HCT116 (cell line): ENCODE measurements at regions not wholly inside any gene's neighbourhood (a gene's known extent, or its start where the extent isn't known, plus 50 kb on each side); places are given as distances from the start of the nearest gene placed in this dataset.

Experiments
- ATAC-seq: fragments of 200-7000 bp; cut with Tn5 transposase; 2 replicates; pipeline ENCODE4 v1.9.1; 2020; ENCODE audit warnings: mild to moderate bottlenecking, moderate library complexity
- BruUV-seq: library from RNA; stranded (reverse); fragments of 400-500 nt; replicated peaks from 2 replicates; lab custom pipeline; 2021; lab: Mats Ljungman, UMichigan
- CTCF ChIA-PET: fragments of 300-600 bp; sonication (Branson Sonifier 250); formaldehyde crosslinking; loops from one replicate; lab custom pipeline; 2021; ENCODE audit warnings: antibody characterized with exemption; lab: Charles Lee
- POLR2A ChIA-PET: fragments of 300-600, 350-600 bp; sonication (Branson Sonifier 250); formaldehyde crosslinking; loops from one replicate; lab custom pipeline; 2021; ENCODE audit warnings: antibody characterized with exemption; lab: Charles Lee
- RAD21 ChIA-PET, 2 experiments: fragments of 300-600 bp; sonication (Branson Sonifier 250); formaldehyde crosslinking; loops; one replicate each; lab custom pipeline; 2023; ENCODE audit warnings: low total read pairs in 2 of 2; ENCODE audit not compliant: uncharacterized antibody in 2 of 2, unreplicated experiment in 2 of 2, low non-redundant PET in 1 of 2; lab: Charles Lee
- DNase-seq: peaks from one replicate; pipeline ENCODE4 v3.0.0-alpha.2; 2010; ENCODE audit warnings: low read depth, low spot score
- H2AFZ ChIP-seq: fragments of 200-600 bp; shearing (Covaris generic), sonication (generic); 2 replicates; pipeline ENCODE4 v1.6.1; 2017; ENCODE audit warnings: low read depth, mixed run types, mixed read lengths, antibody characterized with exemption, low read length; ENCODE audit not compliant: poor library complexity, severe bottlenecking
- H3K27ac ChIP-seq: 2 replicates; pipeline ENCODE4 v1.5.1; 2012; ENCODE audit warnings: low read depth, low read length
- H3K27me3 ChIP-seq: fragments of 200-600 bp; sonication (generic); 2 replicates; pipeline ENCODE4 v1.6.1; 2016; ENCODE audit warnings: mixed run types, low read length, mixed read lengths; ENCODE audit not compliant: insufficient read depth
- H3K36me3 ChIP-seq, 2 experiments: fragments of 200-500 bp in 1 of 2; fragments of 200-600 bp in 1 of 2; sonication (Bioruptor generic) in 1 of 2; sonication (generic) in 1 of 2; 2 replicates each; pipeline versions ENCODE4 v1.5.1 to v1.6.1; 2014 to 2016; ENCODE audit warnings: low read length in 2 of 2, inconsistent platforms in 1 of 2, mixed read lengths in 1 of 2, mixed run types in 1 of 2; ENCODE audit not compliant: insufficient read depth in 2 of 2, control insufficient read depth in 1 of 2
- H3K4me1 ChIP-seq, 2 experiments: fragments of 200-600 bp in 1 of 2; sonication (generic) in 1 of 2; 2 replicates each; pipeline versions ENCODE4 v1.5.1 to v1.6.1; 2012 to 2017; ENCODE audit warnings: low read length in 2 of 2, inconsistent platforms in 1 of 2, mild to moderate bottlenecking in 1 of 2, mixed read lengths in 1 of 2, mixed run types in 1 of 2, moderate library complexity in 1 of 2; ENCODE audit not compliant: insufficient read depth in 2 of 2, control insufficient read depth in 1 of 2
- H3K4me2 ChIP-seq: fragments of 200-600 bp; sonication (generic); 2 replicates; pipeline ENCODE4 v1.6.1; 2017; ENCODE audit warnings: mixed run types, low read length, mixed read lengths
- H3K4me3 ChIP-seq, 2 experiments: fragments of 200-600 bp in 1 of 2; sonication (generic) in 1 of 2; replicated peaks in 1 of 2; 2 replicates each; pipeline ENCODE4 v1.5.1; 2011 to 2016; ENCODE audit warnings: low read length in 2 of 2, control low read depth in 1 of 2, low read depth in 1 of 2, mild to moderate bottlenecking in 1 of 2, mixed read lengths in 1 of 2, mixed run types in 1 of 2
- H3K79me2 ChIP-seq: fragments of 200-600 bp; sonication (generic); 2 replicates; pipeline ENCODE4 v1.6.1; 2017; ENCODE audit warnings: mild to moderate bottlenecking, mixed run types, low read length, moderate library complexity, mixed read lengths; ENCODE audit not compliant: insufficient read depth
- H3K9ac ChIP-seq: fragments of 200-600 bp; sonication (generic); 2 replicates; pipeline ENCODE4 v1.6.1; 2016; ENCODE audit warnings: low read length, mixed read lengths
- H3K9me2 ChIP-seq: fragments of 200-600 bp; sonication (generic), shearing (Covaris generic); 2 replicates; pipeline ENCODE4 v1.6.1; 2017; ENCODE audit warnings: mixed run types, mild to moderate bottlenecking, moderate library complexity; ENCODE audit not compliant: insufficient read depth
- H3K9me3 ChIP-seq, 2 experiments: fragments of 200-500 bp in 1 of 2; fragments of 200-600 bp in 1 of 2; sonication (Bioruptor generic) in 1 of 2; sonication (generic) in 1 of 2; 2 replicates each; pipeline ENCODE4 v1.6.1; 2014 to 2017; ENCODE audit warnings: low read length in 2 of 2, mixed read lengths in 2 of 2, inconsistent platforms in 1 of 2, low read depth in 1 of 2, mild to moderate bottlenecking in 1 of 2, mixed run types in 1 of 2, moderate library complexity in 1 of 2; ENCODE audit not compliant: control insufficient read depth in 1 of 2, insufficient read depth in 1 of 2
- H4K20me1 ChIP-seq: fragments of 200-600 bp; sonication (generic), shearing (Covaris generic); 2 replicates; pipeline ENCODE4 v1.6.1; 2017; ENCODE audit warnings: mixed run types, mild to moderate bottlenecking, moderate library complexity; ENCODE audit not compliant: insufficient read depth
- CBX3 ChIP-seq: IDR thresholded peaks from 2 replicates; pipeline ENCODE4 v1.6.1; 2012; ENCODE audit warnings: low read depth
- EZH2 ChIP-seq: fragments of 200-600 bp; sonication (generic); IDR thresholded peaks from 2 replicates; pipeline ENCODE4 v1.6.1; 2017; ENCODE audit warnings: antibody characterized with exemption, mixed run types
- EZH2phosphoT487 ChIP-seq: fragments of 200-600 bp; IDR thresholded peaks from 2 replicates; pipeline ENCODE4 v1.6.1; 2018; ENCODE audit warnings: antibody characterized with exemption, borderline replicate concordance
- POLR2A ChIP-seq: IDR thresholded peaks from 2 replicates; pipeline ENCODE4 v1.7.0; 2011; ENCODE audit warnings: borderline replicate concordance; ENCODE audit not compliant: insufficient read depth, insufficient read length; ENCODE audit errors: extremely low read depth
- SRF ChIP-seq: IDR thresholded peaks from 2 replicates; pipeline ENCODE4 v1.6.1; 2012; ENCODE audit warnings: low read depth
- ZFX ChIP-seq: fragments of 450-650 bp; IDR thresholded peaks from 2 replicates; pipeline ENCODE4 v1.6.1; 2017
- ZNF274 ChIP-seq: fragments of 200-500 bp; sonication (Bioruptor generic); IDR thresholded peaks from 2 replicates; pipeline ENCODE4 v1.6.1; 2014; ENCODE audit warnings: mild to moderate bottlenecking, low read depth, low read length, inconsistent platforms
- intact Hi-C: fragments of 100-400 bp; cut with micrococcal nuclease; formaldehyde crosslinking; loops from 2 replicates; pipeline ENCODE4 v1.10.0; 2022
- TF ChIP-seq, protein P1 (sequence below): IDR thresholded peaks from 2 replicates; pipeline ENCODE4 v1.6.1; 2011; ENCODE audit warnings: mild to moderate bottlenecking, low read length, moderate library complexity; ENCODE audit not compliant: insufficient replicate concordance; ENCODE audit errors: extremely low read depth

DNA sequence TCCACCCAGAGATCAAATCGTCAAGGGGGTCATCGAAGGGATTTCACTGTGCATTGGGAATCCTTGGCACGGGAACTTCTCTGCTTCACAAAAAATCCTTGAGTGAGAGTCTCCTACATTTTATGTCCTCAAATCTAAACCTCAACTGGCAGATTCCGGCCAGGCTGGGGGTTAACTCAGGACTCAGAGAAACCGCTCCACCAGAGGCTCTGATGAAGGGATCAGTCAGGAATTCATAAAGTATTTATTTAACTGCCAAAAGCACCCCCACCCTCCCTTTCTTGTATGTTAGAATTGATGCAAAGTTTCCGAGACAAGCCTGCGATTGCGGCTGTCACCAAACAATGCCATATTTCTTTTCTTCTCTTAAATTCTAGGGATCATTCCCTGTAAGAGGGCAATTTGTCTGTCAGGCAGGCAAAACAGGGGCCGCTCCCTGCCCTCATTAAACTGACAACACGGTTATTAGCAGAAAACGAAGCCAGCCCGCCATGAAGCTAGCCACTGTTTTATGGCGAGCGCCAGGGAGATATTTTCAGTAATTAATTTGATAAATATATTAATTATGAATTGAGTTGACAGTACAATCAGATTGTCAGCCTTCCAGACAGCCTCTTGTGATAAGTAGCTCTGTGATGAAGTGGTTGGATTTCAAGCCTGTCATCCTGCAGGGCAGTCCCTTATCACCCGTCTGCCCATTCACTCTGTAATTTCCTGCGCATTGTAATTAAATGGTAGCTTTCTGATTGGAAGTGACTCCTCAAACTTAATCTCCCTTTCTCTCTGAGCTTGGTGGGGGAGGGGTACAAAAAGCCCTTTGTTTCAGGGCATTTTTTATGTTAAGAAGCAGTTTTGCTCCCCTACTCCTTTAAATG, 153.0 kb upstream of the GPR26 start:
- H2AFZ ChIP-seq = no peak overlapping the region
- ChIA-PET POLR2A (no interaction called here), RAD21 (no interaction called here), CTCF (no interaction called here)
- peaks cover 20% of the 10 kb centered on the region; the same call in 1 of the 2 replicates for H3K27me3 ChIP-seq
- no peak overlapping the region for H3K27ac ChIP-seq
- ATAC-seq (no peak), DNase-seq (no peak)
- no peaks in the 10 kb centered on the region for H4K20me1 ChIP-seq
- H3K4me2 ChIP-seq = no peak overlapping the region
- H3K4me3 ChIP-seq = no peak overlapping the region
- H3K9me3 ChIP-seq = no peaks in the 10 kb centered on the region
- no peaks in the 10 kb centered on the region for H3K36me3 ChIP-seq
- H3K9me2 ChIP-seq = no peaks in the 10 kb centered on the region
- no TSS peak for BruUV-seq
- TF ChIP-seq EZH2phosphoT487 = no peak
- TF ChIP-seq CBX3 = no peak
- TF ChIP-seq ZNF274 = no peak
- TF ChIP-seq, protein P1, sequence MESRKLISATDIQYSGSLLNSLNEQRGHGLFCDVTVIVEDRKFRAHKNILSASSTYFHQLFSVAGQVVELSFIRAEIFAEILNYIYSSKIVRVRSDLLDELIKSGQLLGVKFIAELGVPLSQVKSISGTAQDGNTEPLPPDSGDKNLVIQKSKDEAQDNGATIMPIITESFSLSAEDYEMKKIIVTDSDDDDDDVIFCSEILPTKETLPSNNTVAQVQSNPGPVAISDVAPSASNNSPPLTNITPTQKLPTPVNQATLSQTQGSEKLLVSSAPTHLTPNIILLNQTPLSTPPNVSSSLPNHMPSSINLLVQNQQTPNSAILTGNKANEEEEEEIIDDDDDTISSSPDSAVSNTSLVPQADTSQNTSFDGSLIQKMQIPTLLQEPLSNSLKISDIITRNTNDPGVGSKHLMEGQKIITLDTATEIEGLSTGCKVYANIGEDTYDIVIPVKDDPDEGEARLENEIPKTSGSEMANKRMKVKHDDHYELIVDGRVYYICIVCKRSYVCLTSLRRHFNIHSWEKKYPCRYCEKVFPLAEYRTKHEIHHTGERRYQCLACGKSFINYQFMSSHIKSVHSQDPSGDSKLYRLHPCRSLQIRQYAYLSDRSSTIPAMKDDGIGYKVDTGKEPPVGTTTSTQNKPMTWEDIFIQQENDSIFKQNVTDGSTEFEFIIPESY = no peak
- TF ChIP-seq SRF = no peak
- TF ChIP-seq EZH2 = no peak
- no peak for TF ChIP-seq POLR2A
- no peak for TF ChIP-seq ZFX
- no peak overlapping the region for H3K9ac ChIP-seq
- H3K4me1 ChIP-seq = no peaks in the 10 kb centered on the region
- H3K79me2 ChIP-seq = no peaks in the 10 kb centered on the region
- intact Hi-C loops = no loop called here
